ENCODE measurements at regions not wholly inside any gene's neighbourhood (a gene's known extent, or its start where the extent isn't known, plus 50 kb on each side); places are given as distances from the start of the nearest gene placed in this dataset.

GRCh38 chr12:92304371-92305055, 158.9 kb upstream of the BTG1 start:
- intact Hi-C loops (cut with micrococcal nuclease) = no loop called here
- H3K36me3 Mint-ChIP-seq = peaks cover 7% of the 10 kb centered on the region

GRCh38 chr12:92302041-92302829, 156.6 kb upstream of the BTG1 start:
- no peaks in the 10 kb centered on the region for H3K27me3 ChIP-seq (ENCODE audit: control insufficient read depth, insufficient read depth, low read length)
- DNase-seq (no peak), ATAC-seq (no peak)
- H3K4me3 ChIP-seq (ENCODE audit: low read length) = no peak overlapping the region
- no peaks in the 10 kb centered on the region for H3K9me3 Mint-ChIP-seq
- peaks cover 7% of the 10 kb centered on the region for H3K36me3 Mint-ChIP-seq
- H3K27me3 Mint-ChIP-seq (ENCODE audit: low read depth in 2 of 2) = no peaks in the 10 kb centered on the region
- no peaks in the 10 kb centered on the region for H3K9me3 ChIP-seq (ENCODE audit: control insufficient read depth, insufficient read depth, low read length)
- intact Hi-C loops (cut with micrococcal nuclease) = no loop called here
- no peak for TF ChIP-seq CTCF (IDR thresholded peaks at IDR 0.05)
- no peak overlapping the region for H3K4me3 Mint-ChIP-seq
- WGBS (ENCODE audit: insufficient coverage) = 100% methylated on average over 3 of the region's 4 CpGs
- H3K36me3 ChIP-seq (ENCODE audit: control insufficient read depth, insufficient read depth, low read length) = no peaks in the 10 kb centered on the region
- peaks cover 4% of the 10 kb centered on the region for H3K4me1 ChIP-seq (ENCODE audit: control insufficient read depth, insufficient read depth, low read length)
- peaks cover 0 to 4% of the 10 kb centered on the region in 2 donors for H3K4me1 Mint-ChIP-seq
- no peak overlapping the region for H3K27ac ChIP-seq (ENCODE audit: low read length)
- no peak overlapping the region for H3K27ac Mint-ChIP-seq

More at GRCh38 chr12:92304371-92305055, 158.9 kb upstream of the BTG1 start:
- Histone ChIP-seq H3K27ac (ENCODE audit: low read length) (no peak overlapping the region), H3K36me3 (ENCODE audit: control insufficient read depth, insufficient read depth, low read length) (no peaks in the 10 kb centered on the region), H3K27me3 (ENCODE audit: control insufficient read depth, insufficient read depth, low read length) (no peaks in the 10 kb centered on the region), H3K4me3 (ENCODE audit: low read length) (no peak overlapping the region), H3K9me3 (ENCODE audit: control insufficient read depth, insufficient read depth, low read length) (no peaks in the 10 kb centered on the region), H3K4me1 (ENCODE audit: control insufficient read depth, insufficient read depth, low read length) (no peaks in the 10 kb centered on the region)
- ATAC-seq = no peak
- H3K9me3 Mint-ChIP-seq = no peaks in the 10 kb centered on the region
- H3K27ac Mint-ChIP-seq = no peak overlapping the region
- H3K4me3 Mint-ChIP-seq = no peak overlapping the region
- no peaks in the 10 kb centered on the region for H3K27me3 Mint-ChIP-seq (ENCODE audit: low read depth in 2 of 2)
- 93% methylated on average over 5 of the region's 5 CpGs for WGBS (ENCODE audit: insufficient coverage)
- peaks cover 0 to 4% of the 10 kb centered on the region in 2 donors for H3K4me1 Mint-ChIP-seq
- TF ChIP-seq CTCF (IDR thresholded peaks at IDR 0.05) = no peak
- no peak for DNase-seq

- ATAC-seq (no peak), DNase-seq (no peak)
- no peak overlapping the region for H3K4me3 ChIP-seq (ENCODE audit: low read length)
- no peak overlapping the region for H3K27ac Mint-ChIP-seq
- H3K9me3 Mint-ChIP-seq = no peaks in the 10 kb centered on the region
- H3K36me3 ChIP-seq (ENCODE audit: control insufficient read depth, insufficient read depth, low read length) = no peaks in the 10 kb centered on the region
- peaks cover 5% of the 10 kb centered on the region for H3K4me1 ChIP-seq (ENCODE audit: control insufficient read depth, insufficient read depth, low read length)
- H3K36me3 Mint-ChIP-seq = no peaks in the 10 kb centered on the region
- H3K4me3 Mint-ChIP-seq = no peak overlapping the region
- intact Hi-C loops (cut with micrococcal nuclease) = no loop called here
- H3K27me3 Mint-ChIP-seq (ENCODE audit: low read depth in 2 of 2) = no peaks in the 10 kb centered on the region
- H3K27me3 ChIP-seq (ENCODE audit: control insufficient read depth, insufficient read depth, low read length) = no peaks in the 10 kb centered on the region
- no CpG with 5 or more reads among the region's 1 CpG for WGBS (ENCODE audit: insufficient coverage)
- no peak for TF ChIP-seq CTCF (IDR thresholded peaks at IDR 0.05)
- no peaks in the 10 kb centered on the region for H3K9me3 ChIP-seq (ENCODE audit: control insufficient read depth, insufficient read depth, low read length)
- H3K27ac ChIP-seq (ENCODE audit: low read length) = no peak overlapping the region
- peaks cover 0 to 4% of the 10 kb centered on the region in 2 donors for H3K4me1 Mint-ChIP-seq
These were observed 155.7 kb upstream of the BTG1 start for GRCh38 chr12:92301356-92301755.

Data from natural killer cell (primary cell).